ENCODE measurements at regions not wholly inside any gene's neighbourhood (a gene's known extent, or its start where the extent isn't known, plus 50 kb on each side); places are given as distances from the start of the nearest gene placed in this dataset.

DNA sequence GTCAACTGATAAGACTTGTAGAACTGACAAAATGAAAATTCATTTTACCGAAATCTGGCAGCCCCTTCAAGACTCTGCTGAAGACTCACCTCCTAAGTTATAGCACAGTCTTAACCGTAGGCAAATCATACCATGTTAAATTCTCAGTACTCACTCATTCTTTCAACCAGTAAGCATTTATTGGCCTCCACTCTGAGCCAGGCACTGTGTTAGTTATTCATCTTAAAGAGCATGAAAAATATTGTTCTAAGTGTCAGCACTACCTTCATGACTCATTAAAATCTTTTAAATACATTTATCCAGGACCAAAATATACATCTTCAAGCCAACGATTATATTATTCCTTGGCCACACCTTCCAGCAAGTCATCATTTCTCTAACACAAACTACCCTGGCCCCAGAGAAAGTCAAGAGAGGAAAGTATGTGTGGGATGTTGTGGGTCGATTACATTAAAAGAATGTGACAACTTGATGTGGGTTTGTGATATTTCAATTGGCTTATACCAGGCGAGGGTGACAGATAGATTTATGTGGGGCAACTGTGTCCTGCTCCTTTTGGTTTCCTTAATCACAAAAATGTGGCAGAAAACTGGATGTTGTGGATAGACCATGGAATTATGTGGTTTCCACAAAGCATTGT is 55.0 kb downstream of the TMEM30B start:
- no peak for DNase-seq (ENCODE audit: low read depth)

- no peak for DNase-seq (ENCODE audit: low read depth)
Observed at GRCh38 chr14:61225344-61225743, 55.8 kb downstream of the TMEM30B start.

DNA sequence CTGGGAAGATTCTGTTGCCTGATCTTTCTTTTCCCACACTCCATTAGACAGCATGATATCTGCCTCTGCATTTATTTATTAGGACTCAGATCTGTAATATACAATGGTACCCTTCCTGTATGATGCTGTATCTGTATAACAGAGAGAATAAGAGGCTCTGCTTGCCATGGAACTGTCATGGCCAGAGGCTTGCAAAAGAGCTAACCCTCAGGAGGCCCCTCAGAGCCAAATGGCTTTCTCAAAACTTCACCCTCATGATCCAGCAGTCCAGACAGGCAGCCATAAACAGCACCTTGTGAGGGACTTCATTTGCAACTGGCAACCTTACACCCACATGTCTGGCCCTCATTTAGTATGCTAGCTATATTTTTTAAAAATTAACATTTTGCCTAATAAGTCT is 57.6 kb downstream of the TMEM30B start:
- no peak for DNase-seq (ENCODE audit: low read depth)

DNA sequence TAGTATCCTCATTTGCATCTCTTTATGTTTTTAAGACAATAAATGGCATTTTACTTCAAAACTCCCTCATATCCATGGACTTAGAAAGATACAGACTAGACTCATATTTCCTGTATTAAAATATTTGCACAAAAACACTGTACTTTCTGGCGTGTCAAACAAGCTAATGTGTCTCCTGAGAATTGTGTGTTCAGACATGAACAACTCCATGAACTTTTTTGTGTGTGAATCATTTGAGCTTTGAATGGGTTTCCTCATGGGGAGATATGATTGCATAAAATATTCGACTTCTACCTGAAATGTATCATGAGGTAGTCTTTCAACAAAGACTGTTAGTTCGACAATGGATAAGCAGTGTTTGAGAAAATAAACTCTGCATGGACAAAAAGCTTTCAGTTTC is 58.8 kb downstream of the TMEM30B start:
- DNase-seq (ENCODE audit: low read depth) = no peak

DNA sequence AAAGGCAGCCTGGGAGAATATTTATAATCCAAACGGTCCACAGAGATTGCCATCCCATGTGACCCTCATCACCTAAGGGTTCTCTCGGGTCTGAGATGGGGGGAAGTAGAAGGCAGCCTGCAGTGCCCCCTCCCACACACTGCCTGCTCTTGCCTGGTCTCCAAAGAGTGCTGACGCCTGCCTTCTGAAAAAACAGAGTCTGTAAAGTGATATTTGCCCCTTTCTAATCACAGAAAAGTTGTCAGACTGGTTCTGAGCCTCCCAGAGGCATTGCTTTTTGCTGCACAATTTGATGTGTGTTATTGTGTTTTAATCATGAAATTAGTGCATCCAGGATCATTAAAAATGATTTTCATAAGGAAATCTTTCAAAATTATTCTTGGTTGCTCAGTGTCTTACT is 59.2 kb downstream of the TMEM30B start:
- no peak for DNase-seq (ENCODE audit: low read depth)

DNA sequence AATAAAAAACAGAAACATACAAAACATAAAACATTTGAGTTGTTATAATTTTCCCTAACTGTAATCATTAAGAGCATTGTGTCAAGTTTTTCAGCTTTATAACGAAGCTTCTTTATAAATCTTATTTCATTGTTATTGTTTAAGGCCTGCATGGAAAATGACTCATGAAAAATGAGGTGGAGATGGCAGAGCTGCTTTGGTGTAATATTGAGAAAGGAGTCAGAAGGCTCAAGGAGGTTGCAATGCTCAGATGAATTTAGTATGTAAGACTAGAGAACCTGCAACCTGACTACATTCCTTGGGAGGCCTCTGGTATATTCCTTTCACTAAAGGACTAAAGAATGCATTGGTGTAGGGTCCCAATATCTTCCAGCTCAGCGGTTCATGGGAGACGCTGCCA is 61.5 kb downstream of the TMEM30B start:
- DNase-seq (ENCODE audit: low read depth) = no peak

- no peak for DNase-seq (ENCODE audit: low read depth)
Observed at GRCh38 chr14:61219256-61219655, 61.9 kb downstream of the TMEM30B start.

- DNase-seq (ENCODE audit: low read depth) = no peak
Observed at GRCh38 chr14:61218767-61219166, 62.4 kb downstream of the TMEM30B start.

- DNase-seq (ENCODE audit: low read depth) = no peak
Observed at GRCh38 chr14:61218157-61218556, 63.0 kb downstream of the TMEM30B start.

- no peak for DNase-seq (ENCODE audit: low read depth)
Observed at GRCh38 chr14:61217516-61217915, 63.6 kb downstream of the TMEM30B start.

- no peak for DNase-seq (ENCODE audit: low read depth)
Observed at GRCh38 chr14:61215222-61216020, 65.7 kb downstream of the TMEM30B start.

DNA sequence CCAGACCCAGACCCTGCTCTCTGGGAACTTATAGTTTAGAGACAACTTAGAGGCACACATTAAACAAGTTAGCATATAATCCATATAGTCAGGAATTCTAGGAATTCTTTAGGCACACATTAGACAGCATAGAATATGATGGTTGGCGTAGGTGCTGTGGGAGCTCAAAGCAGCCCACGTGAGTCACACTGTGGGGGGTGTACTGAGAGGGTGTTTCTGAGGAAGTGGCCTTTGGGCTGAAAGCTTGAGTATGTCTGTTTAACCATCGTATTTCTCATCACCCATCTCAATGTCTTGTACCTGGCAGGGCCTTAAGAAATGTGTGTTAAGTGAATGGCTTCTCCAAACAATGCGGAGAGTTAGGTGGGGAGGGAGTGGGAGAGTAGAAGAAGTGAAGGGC is 67.2 kb downstream of the TMEM30B start:
- no peak for DNase-seq (ENCODE audit: low read depth)

DNA sequence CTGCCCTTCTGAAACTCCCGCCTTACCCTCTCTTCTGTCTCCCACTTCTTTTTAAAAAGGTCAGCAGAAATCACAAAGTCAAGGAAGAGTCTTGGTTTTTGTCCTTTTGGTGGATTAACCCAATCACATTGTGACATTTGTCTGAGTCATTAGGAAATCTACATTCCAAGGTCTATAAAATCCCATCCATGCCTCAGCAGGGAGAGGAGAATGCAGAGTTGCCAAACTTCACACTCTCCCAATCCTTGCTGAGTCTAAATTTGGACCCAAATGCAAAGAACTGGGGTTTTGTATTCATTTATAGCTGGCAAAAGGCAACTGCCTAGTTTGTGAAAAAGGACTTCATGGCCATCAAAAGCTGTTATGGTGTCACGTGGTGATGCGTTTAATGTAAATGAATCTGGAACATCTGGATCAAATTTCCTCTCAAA is 67.9 kb downstream of the TMEM30B start:
- peak; percentile 43 for DNase-seq (ENCODE audit: low read depth)

GRCh38 chr14:61212546-61212945 is 68.6 kb downstream of the TMEM30B start:
- no peak for DNase-seq (ENCODE audit: low read depth)

DNA sequence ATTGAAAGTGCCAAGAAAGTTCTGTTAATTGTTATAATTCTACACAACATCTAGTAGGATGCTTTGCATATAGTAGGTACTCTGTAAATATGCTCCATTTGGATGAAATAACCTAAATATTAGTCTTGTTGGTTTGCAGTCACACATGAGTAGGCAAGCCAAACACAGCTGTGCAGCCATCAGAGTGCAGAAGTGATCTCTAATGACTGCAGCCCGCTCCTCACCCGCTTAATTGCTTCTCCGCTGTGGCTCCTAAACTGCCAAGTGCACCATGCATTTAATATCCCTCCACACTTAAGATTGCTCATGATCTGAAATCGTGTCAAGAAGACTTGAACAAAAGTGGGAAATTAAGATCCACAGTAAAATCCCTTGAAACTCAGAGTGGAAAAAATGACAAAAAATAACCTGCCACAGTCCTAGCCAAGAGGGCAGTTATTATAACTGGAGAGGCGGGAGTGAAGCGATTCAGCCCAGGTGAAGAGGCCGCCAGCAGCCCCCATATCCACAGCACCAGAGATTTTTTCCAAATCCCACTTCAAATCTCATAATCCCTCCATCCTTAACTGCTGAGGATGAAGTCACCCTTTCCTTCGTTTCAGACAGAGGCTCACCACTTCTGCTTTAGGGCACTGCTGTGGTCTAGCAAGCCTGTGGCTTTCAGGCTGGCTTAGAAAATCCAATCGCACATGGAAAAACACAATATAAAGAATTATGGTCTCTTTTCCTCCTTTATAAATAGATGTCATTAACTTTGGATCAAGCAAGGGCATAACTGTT is 69.5 kb downstream of the TMEM30B start:
- DNase-seq (ENCODE audit: low read depth) = no peak

- no peak for DNase-seq (ENCODE audit: low read depth)
Observed at GRCh38 chr14:61203081-61203753, 77.9 kb downstream of the TMEM30B start.

DNA sequence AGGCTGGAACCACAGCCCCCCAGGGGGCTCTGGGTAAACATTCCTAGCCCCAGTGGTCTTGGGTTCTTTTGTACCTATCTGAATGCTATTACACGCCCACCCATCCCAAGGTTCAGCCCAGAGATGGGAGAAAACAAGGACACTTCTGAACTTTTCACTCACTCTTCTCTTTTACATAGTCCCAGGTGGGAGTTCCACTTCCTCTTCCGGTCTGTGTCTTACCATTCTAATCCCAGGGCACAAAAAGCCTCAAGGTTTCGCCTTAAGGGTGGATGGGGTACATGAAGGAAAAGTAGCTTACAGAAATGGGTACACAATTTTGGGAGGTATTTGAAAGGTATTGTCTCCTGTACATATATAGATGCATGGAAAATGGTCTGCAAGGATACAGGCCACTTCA is 79.0 kb downstream of the TMEM30B start:
- no peak for DNase-seq (ENCODE audit: low read depth)

GRCh38 chr14:61201171-61201570 is 80.0 kb downstream of the TMEM30B start:
- DNase-seq (ENCODE audit: low read depth) = no peak

DNA sequence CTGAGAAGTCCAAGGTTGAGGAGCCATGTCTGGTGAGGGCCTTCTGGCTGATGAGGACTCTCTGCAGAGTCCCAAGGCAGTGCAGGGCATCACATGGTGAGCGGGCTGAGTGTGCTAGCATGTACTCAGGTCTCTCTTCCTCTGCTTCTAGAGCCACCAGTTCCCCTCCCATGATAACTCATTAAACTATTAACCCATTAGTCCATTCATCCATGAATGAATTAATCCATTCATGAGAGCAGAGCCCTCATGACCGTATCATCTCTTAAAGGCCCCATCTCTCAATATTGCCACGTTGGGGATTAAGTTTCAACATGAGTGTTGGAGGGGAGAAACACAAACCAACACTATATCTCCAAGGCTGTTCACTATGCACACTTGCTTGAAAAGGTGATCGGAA is 83.7 kb downstream of the TMEM30B start:
- DNase-seq (ENCODE audit: low read depth) = no peak

DNA sequence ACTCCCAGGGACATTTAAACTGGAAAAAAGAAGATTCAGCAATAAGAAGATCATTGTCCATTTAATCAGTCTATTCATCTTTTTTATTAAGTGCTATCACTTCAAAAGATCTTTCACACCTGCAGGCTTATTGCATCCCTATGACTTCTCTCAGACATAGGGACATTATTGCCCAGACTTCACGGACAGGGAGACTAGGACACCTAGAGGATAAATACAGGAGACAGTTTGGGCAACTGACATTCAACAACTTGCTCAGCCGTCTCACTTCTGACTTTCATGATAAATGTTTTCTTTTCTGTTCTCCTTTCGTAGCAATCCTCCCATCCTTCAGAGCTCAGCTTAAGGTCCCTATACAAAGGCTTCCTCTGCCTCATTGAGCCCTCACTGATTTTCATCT is 84.3 kb downstream of the TMEM30B start:
- DNase-seq (ENCODE audit: low read depth) = no peak

DNA sequence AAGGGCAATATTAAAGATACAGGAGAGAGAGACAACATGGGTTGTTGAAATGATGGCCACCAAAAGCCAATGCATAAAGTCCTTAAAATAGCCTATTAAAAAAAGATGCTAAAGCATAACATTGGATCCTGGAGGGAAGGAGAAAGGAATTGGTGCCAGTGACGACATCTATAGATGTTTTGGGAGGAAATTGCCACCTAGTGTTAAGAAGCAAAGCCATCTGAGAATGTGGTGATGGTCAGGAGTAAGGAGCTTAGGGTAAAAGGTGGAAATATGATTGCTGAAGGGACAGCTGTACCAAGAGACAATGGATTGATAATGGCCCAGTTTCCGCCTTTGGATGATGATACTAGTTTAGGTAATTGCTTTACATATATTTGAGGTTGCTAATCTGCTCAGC is 85.1 kb downstream of the TMEM30B start:
- DNase-seq (ENCODE audit: low read depth) = no peak

GRCh38 chr14:61193476-61193875 is 87.7 kb downstream of the TMEM30B start:
- DNase-seq (ENCODE audit: low read depth) = no peak
